Mesenchymal stem cell (in vitro differentiated cells and primary cell): ENCODE measurements at regions not wholly inside any gene's neighbourhood (a gene's known extent, or its start where the extent isn't known, plus 50 kb on each side); places are given as distances from the start of the nearest gene placed in this dataset.

Experiments used
- DNase-seq: peaks from one replicate; pipeline ENCODE4 v3.0.0-alpha.2; 2013
- H2AFZ ChIP-seq: one replicate; pipeline ENCODE4 v1.6.1; 2013; ENCODE audit warnings: low read depth, mild to moderate bottlenecking, control low read depth, inconsistent platforms, low read length, moderate library complexity
- H2AK5ac ChIP-seq: 2 replicates; pipeline ENCODE4 v1.6.1; 2013; ENCODE audit warnings: low read length, moderate library complexity, mild to moderate bottlenecking, inconsistent platforms; ENCODE audit not compliant: severe bottlenecking
- H2BK120ac ChIP-seq: one replicate; pipeline ENCODE4 v1.6.1; 2013; ENCODE audit warnings: low read depth, mild to moderate bottlenecking, inconsistent platforms, low read length, moderate library complexity
- H2BK12ac ChIP-seq, 2 experiments: one replicate each; pipeline ENCODE4 v1.6.1; 2013; ENCODE audit warnings: inconsistent platforms in 2 of 2, low read length in 2 of 2, mild to moderate bottlenecking in 2 of 2, moderate library complexity in 2 of 2, control low read depth in 1 of 2
- H2BK15ac ChIP-seq: one replicate; pipeline ENCODE4 v1.6.1; 2013; ENCODE audit warnings: mild to moderate bottlenecking, low read depth, inconsistent platforms; ENCODE audit not compliant: poor library complexity, severe bottlenecking
- H2BK5ac ChIP-seq: 2 replicates; pipeline ENCODE4 v1.6.1; 2013; ENCODE audit warnings: low read depth, mild to moderate bottlenecking, low read length, control low read depth, inconsistent platforms; ENCODE audit not compliant: poor library complexity, severe bottlenecking
- H3K14ac ChIP-seq, 2 experiments: one replicate each; pipeline ENCODE4 v1.6.1; 2013; ENCODE audit warnings: inconsistent platforms in 2 of 2, low read length in 2 of 2, control low read depth in 1 of 2, mild to moderate bottlenecking in 1 of 2, moderate library complexity in 1 of 2
- H3K18ac ChIP-seq, 2 experiments: one replicate each; pipeline ENCODE4 v1.6.1; 2013; ENCODE audit warnings: inconsistent platforms in 2 of 2, low read length in 2 of 2, control low read depth in 1 of 2, low read depth in 1 of 2, mild to moderate bottlenecking in 1 of 2
- H3K23ac ChIP-seq, 2 experiments: one replicate each; pipeline ENCODE4 v1.6.1; 2013; ENCODE audit warnings: inconsistent platforms in 2 of 2, low read length in 2 of 2, mild to moderate bottlenecking in 2 of 2, moderate library complexity in 2 of 2, control low read depth in 1 of 2
- H3K27ac ChIP-seq: 2 replicates; pipeline ENCODE4 v1.5.1; 2013; ENCODE audit warnings: mild to moderate bottlenecking, moderate library complexity, low read length, control low read depth, inconsistent platforms; ENCODE audit not compliant: poor library complexity, severe bottlenecking
- H3K27me3 ChIP-seq, 2 experiments: 2 replicates each; pipeline versions ENCODE4 v1.6.1 to v1.7.0; 2013; ENCODE audit warnings: low read length in 2 of 2, mild to moderate bottlenecking in 2 of 2, moderate library complexity in 2 of 2, control low read depth in 1 of 2, inconsistent platforms in 1 of 2; ENCODE audit not compliant: control insufficient read depth in 1 of 2, insufficient read depth in 1 of 2
- H3K36me3 ChIP-seq, 2 experiments: 2 replicates each; pipeline versions ENCODE4 v1.6.1 to v1.7.0; 2013; ENCODE audit warnings: low read length in 2 of 2, control low read depth in 1 of 2, inconsistent platforms in 1 of 2, low read depth in 1 of 2, mild to moderate bottlenecking in 1 of 2; ENCODE audit not compliant: insufficient read depth in 2 of 2, control insufficient read depth in 1 of 2
- H3K4ac ChIP-seq, 2 experiments: one replicate each; pipeline ENCODE4 v1.6.1; 2013; ENCODE audit warnings: inconsistent platforms in 2 of 2, low read length in 2 of 2, mild to moderate bottlenecking in 2 of 2, moderate library complexity in 2 of 2, control low read depth in 1 of 2, low read depth in 1 of 2
- H3K4me1 ChIP-seq: 2 replicates; pipeline ENCODE4 v1.6.1; 2013; ENCODE audit warnings: low read depth, low read length, control low read depth; ENCODE audit not compliant: control insufficient read depth, insufficient read depth
- H3K4me2 ChIP-seq: 2 replicates; pipeline ENCODE4 v1.6.1; 2013; ENCODE audit warnings: low read length, mild to moderate bottlenecking, inconsistent platforms; ENCODE audit not compliant: poor library complexity, severe bottlenecking
- H3K4me3 ChIP-seq, 2 experiments: 2 replicates each; pipeline versions ENCODE4 v1.5.1 to v1.7.0; 2013; ENCODE audit warnings: low read length in 2 of 2, mild to moderate bottlenecking in 2 of 2, control low read depth in 1 of 2, low read depth in 1 of 2; ENCODE audit not compliant: insufficient read depth in 1 of 2
- H3K79me1 ChIP-seq: replicated peaks from 2 replicates; pipeline ENCODE4 v1.6.1; 2013; ENCODE audit warnings: mild to moderate bottlenecking, control low read depth, low read length, inconsistent platforms; ENCODE audit not compliant: poor library complexity, severe bottlenecking
- H3K9ac ChIP-seq: 2 replicates; pipeline ENCODE4 v1.7.0; 2013; ENCODE audit warnings: mild to moderate bottlenecking, low read length, moderate library complexity
- H3K9me3 ChIP-seq: 2 replicates; pipeline ENCODE4 v1.7.0; 2013; ENCODE audit warnings: mild to moderate bottlenecking, low read length; ENCODE audit not compliant: control insufficient read depth
- H4K8ac ChIP-seq: one replicate; pipeline ENCODE4 v1.6.1; 2013; ENCODE audit warnings: inconsistent platforms, mild to moderate bottlenecking, low read length, moderate library complexity
- H4K91ac ChIP-seq: one replicate; pipeline ENCODE4 v1.6.1; 2013; ENCODE audit warnings: mild to moderate bottlenecking, low read length, inconsistent platforms
- WGBS: methylation state at CpG from one replicate; pipeline ENCODE4 v1.1.7; 2013; ENCODE audit warnings: mixed read lengths; 5-methylcytosine and 5-hydroxymethylcytosine counted together

DNA sequence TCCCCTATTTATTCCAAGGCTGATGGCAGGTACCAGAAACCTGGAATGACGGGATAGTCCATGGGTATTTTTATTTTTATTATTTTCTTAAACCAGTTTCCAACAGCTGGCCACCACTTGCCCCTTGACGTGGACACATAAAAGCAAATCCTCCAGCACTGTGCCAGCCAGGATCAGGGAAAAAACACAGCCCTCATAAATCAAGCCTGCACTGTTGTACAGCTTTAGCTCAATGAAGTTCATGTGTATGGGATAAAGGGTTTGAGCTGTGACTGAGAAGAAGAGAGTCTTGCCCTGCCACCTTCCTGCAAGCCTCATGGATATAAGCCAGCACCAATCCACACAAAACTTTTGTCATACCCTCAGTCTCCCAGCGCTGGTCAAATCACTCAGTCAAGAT lies 303.8 kb upstream of the SPAG17 start:
- Histone ChIP-seq H3K27me3 (no peaks in the 10 kb centered on the region), H3K4ac (no peak overlapping the region), H2AK5ac (no peak overlapping the region), H2BK15ac (no peak overlapping the region), H4K8ac (no peak overlapping the region), H3K4me3 (no peak overlapping the region), H3K36me3 (no peaks in the 10 kb centered on the region), H2AFZ (no peak overlapping the region), H3K14ac (no peak overlapping the region), H3K4me2 (no peak overlapping the region), H2BK12ac (no peak overlapping the region), H3K23ac (no peak overlapping the region), H3K27ac (no peak overlapping the region), H2BK5ac (no peak overlapping the region), H2BK120ac (no peak overlapping the region), H3K9me3 (no peaks in the 10 kb centered on the region), H3K79me1 (no peaks in the 10 kb centered on the region), H4K91ac (no peak overlapping the region), H3K4me1 (no peaks in the 10 kb centered on the region), H3K18ac (no peak overlapping the region), H3K9ac (no peak overlapping the region)
- DNase-seq = no peak
- 60% methylated on average over 2 of the region's 3 CpGs for WGBS

DNA sequence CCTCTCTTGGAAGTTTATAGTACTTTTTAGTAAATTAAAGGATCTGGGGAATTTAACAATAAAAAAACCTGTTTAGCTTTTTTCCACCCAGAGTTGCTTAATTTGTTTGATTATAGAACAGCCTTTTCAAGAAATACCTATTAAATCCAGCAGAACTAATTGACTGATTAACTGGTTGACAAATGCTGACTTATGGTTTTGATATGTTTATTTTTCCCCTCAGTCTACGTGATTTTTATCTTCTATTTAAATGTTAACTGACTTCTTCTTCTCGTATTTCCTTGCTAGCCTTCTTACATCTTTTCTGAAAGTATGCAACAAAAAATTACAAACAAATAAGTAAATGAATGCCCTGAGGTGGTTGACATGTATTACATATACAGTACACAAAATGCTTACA lies 302.9 kb upstream of the SPAG17 start:
- DNase-seq = no peak
- WGBS = no CpG with 5 or more reads among the region's 2 CpGs
- Histone ChIP-seq H3K4me3 (no peak overlapping the region), H3K18ac (no peak overlapping the region), H3K23ac (no peak overlapping the region), H3K14ac (no peak overlapping the region), H2BK15ac (no peak overlapping the region), H3K4me1 (no peaks in the 10 kb centered on the region), H2BK12ac (no peak overlapping the region), H3K27ac (no peak overlapping the region), H2BK5ac (no peak overlapping the region), H4K8ac (no peak overlapping the region), H2BK120ac (no peak overlapping the region), H3K4ac (no peak overlapping the region), H3K27me3 (no peaks in the 10 kb centered on the region), H3K9ac (no peak overlapping the region), H2AK5ac (no peak overlapping the region), H2AFZ (no peak overlapping the region), H3K36me3 (no peaks in the 10 kb centered on the region), H4K91ac (no peak overlapping the region), H3K79me1 (no peaks in the 10 kb centered on the region), H3K4me2 (no peak overlapping the region), H3K9me3 (no peaks in the 10 kb centered on the region)

DNA sequence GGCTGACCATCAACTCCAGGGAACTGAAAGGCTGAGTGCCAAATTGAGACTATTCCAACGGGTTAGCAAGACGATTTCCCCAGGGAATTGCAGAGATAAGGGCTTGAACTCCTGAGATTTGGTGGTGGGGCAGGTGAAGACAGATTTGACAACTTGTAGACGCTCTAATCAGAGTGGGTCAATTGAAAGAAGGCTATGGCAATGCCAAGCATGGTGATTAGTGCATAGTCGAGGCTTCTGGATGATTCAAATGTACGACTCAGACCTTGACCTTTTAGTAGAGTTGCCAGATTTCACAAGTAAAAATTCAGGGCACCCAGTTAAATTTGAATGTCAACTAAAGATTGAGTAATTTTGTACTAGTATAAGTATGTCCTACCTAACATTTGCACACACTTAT lies 302.1 kb upstream of the SPAG17 start:
- no peak overlapping the region for H2AFZ ChIP-seq
- no peak overlapping the region for H3K9ac ChIP-seq
- no peak overlapping the region for H3K4me2 ChIP-seq
- no peak for DNase-seq
- H3K18ac ChIP-seq = no peak overlapping the region
- H3K4ac ChIP-seq = no peak overlapping the region
- no peak overlapping the region for H3K14ac ChIP-seq
- H3K4me1 ChIP-seq = no peaks in the 10 kb centered on the region
- H2AK5ac ChIP-seq = no peak overlapping the region
- H4K8ac ChIP-seq = no peak overlapping the region
- H3K27me3 ChIP-seq = no peaks in the 10 kb centered on the region
- H3K9me3 ChIP-seq = no peaks in the 10 kb centered on the region
- no peak overlapping the region for H3K23ac ChIP-seq
- no peak overlapping the region for H2BK5ac ChIP-seq
- no peak overlapping the region for H2BK120ac ChIP-seq
- WGBS = 59% methylated on average over 5 of the region's 5 CpGs
- H2BK12ac ChIP-seq = no peak overlapping the region
- no peaks in the 10 kb centered on the region for H3K36me3 ChIP-seq
- no peak overlapping the region for H3K4me3 ChIP-seq
- H2BK15ac ChIP-seq = no peak overlapping the region
- H4K91ac ChIP-seq = no peak overlapping the region
- H3K27ac ChIP-seq = no peak overlapping the region
- no peaks in the 10 kb centered on the region for H3K79me1 ChIP-seq

DNA sequence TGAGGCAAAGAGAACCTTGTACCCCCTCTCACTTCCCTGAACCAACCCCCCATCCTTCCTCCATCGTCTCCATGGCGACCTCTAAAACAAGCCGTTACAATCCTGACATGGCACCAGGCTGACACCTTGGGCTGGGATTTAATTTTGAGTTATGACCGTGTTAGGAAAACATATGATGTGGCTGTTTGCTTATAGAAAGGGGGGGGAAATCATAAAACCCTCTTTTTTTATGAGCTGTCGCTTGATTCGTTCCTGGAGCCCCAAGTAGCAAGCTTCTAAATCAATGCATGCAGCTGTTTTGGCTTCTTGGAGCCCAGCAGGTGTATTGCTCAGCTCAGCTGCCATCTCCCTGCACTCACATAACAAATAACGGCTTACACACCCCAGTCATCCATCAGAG lies 301.2 kb upstream of the SPAG17 start:
- Histone ChIP-seq H3K79me1 (no peaks in the 10 kb centered on the region), H3K9ac (no peak overlapping the region), H2BK5ac (no peak overlapping the region), H3K36me3 (no peaks in the 10 kb centered on the region), H2BK15ac (no peak overlapping the region), H3K14ac (no peak overlapping the region), H2AK5ac (no peak overlapping the region), H2AFZ (no peak overlapping the region), H3K27ac (no peak overlapping the region), H3K23ac (no peak overlapping the region), H3K4me2 (no peak overlapping the region), H4K8ac (no peak overlapping the region), H4K91ac (no peak overlapping the region), H3K4me3 (no peak overlapping the region), H3K9me3 (no peaks in the 10 kb centered on the region), H3K4ac (no peak overlapping the region), H2BK120ac (no peak overlapping the region), H2BK12ac (no peak overlapping the region), H3K4me1 (no peaks in the 10 kb centered on the region), H3K27me3 (no peaks in the 10 kb centered on the region), H3K18ac (no peak overlapping the region)
- no peak for DNase-seq
- 73% methylated on average over 7 of the region's 7 CpGs for WGBS
